MM.1S (cell line): ENCODE measurements at regions not wholly inside any gene's neighbourhood (a gene's known extent, or its start where the extent isn't known, plus 50 kb on each side); places are given as distances from the start of the nearest gene placed in this dataset.

Experiments
- CTCF ChIP-seq: fragments of 300-600 bp; sonication (generic); IDR thresholded peaks from 2 replicates; pipeline ENCODE4 v1.5.1; 2016; ENCODE audit warnings: antibody characterized with exemption, low read length, mixed read lengths
- EZH2 ChIP-seq: fragments of 300-600 bp; sonication (generic); optimal IDR thresholded peaks from 2 replicates; pipeline ENCODE3; 2017; ENCODE audit warnings: low read depth, mild to moderate bottlenecking, antibody characterized with exemption, low read length, mixed read lengths
- EZH2phosphoT487 ChIP-seq: fragments of 300-600 bp; sonication (generic); IDR thresholded peaks from 2 replicates; pipeline ENCODE4 v1.6.1; 2018; ENCODE audit warnings: antibody characterized with exemption, low read length

GRCh38 chr2:187842315-187842714 is 288.1 kb upstream of the TFPI start:
- TF ChIP-seq CTCF (no peak), EZH2 (no peak), EZH2phosphoT487 (no peak)
